Ishikawa (cell line): ENCODE measurements at regions not wholly inside any gene's neighbourhood (a gene's known extent, or its start where the extent isn't known, plus 50 kb on each side); places are given as distances from the start of the nearest gene placed in this dataset.

Source experiments
- CREB1 ChIP-seq: IDR thresholded peaks from 2 replicates; pipeline ENCODE4 v1.6.1; 2012; ENCODE audit warnings: low read depth
- TF ChIP-seq, protein P1 (sequence below): IDR thresholded peaks from 2 replicates; pipeline ENCODE4 v1.6.1; 2012

DNA sequence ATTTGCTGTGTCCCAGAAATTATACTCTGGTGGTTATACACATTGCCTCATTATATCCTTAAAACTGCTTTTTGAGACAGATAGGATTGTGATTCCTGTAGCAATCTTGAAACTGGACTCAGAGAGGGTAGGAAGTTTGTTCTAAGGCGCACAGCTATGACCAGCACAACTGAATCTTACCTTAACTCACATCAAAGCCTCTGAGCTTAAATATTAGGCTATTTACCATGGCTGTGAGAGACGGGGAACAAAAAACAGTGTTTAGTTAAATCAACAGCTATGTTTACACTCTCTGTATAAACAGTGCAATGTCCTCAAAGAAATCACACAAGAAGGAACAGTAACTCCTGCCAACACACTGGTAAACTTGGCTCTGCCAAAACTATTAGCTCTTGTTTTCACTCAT lies 50.9 kb upstream of the TUT7 start:
- no peak for TF ChIP-seq CREB1
- TF ChIP-seq, protein P1, sequence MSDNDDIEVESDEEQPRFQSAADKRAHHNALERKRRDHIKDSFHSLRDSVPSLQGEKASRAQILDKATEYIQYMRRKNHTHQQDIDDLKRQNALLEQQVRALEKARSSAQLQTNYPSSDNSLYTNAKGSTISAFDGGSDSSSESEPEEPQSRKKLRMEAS: no peak
